GM12878 (cell line): ENCODE measurements at regions not wholly inside any gene's neighbourhood (a gene's known extent, or its start where the extent isn't known, plus 50 kb on each side); places are given as distances from the start of the nearest gene placed in this dataset.

Experiments
- CBFB ChIP-seq: IDR thresholded peaks from 2 replicates; pipeline ENCODE4 v1.6.1; 2016; ENCODE audit warnings: antibody characterized with exemption, low read depth
- TF ChIP-seq, protein P1 (sequence below), 3 experiments: IDR thresholded peaks in 2 of 3; conservative IDR thresholded peaks in 1 of 3; 2 replicates each; pipeline ENCODE4 v1.5.1; 2011; ENCODE audit warnings: low read depth in 3 of 3, low read length in 3 of 3, mild to moderate bottlenecking in 3 of 3, control low read depth in 2 of 3, moderate library complexity in 2 of 3, inconsistent platforms in 1 of 3, mixed read lengths in 1 of 3; ENCODE audit not compliant: control insufficient read depth in 2 of 3, insufficient read depth in 1 of 3; ENCODE audit errors: extremely low read depth in 1 of 3

DNA sequence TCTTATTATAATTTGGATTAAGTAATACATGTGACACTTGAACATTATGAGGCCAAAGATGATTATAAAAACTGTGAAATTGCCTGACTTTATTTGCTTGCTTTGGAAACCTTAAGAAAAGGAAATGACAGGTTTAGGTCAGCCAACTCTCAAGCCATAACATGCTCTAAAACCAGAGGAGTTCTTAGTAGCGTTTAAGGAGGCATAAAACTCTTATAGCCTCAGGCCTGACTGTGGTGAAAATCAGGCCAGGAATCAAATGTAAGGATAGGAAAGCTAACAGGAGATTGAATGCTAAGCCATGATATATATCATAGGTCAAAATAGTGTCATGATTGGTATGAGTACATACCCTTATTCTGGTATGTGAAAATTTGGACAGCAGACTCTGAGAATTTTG is 1142.4 kb upstream of the MIR17HG start:
- no peak for TF ChIP-seq CBFB
- TF ChIP-seq, protein P1, sequence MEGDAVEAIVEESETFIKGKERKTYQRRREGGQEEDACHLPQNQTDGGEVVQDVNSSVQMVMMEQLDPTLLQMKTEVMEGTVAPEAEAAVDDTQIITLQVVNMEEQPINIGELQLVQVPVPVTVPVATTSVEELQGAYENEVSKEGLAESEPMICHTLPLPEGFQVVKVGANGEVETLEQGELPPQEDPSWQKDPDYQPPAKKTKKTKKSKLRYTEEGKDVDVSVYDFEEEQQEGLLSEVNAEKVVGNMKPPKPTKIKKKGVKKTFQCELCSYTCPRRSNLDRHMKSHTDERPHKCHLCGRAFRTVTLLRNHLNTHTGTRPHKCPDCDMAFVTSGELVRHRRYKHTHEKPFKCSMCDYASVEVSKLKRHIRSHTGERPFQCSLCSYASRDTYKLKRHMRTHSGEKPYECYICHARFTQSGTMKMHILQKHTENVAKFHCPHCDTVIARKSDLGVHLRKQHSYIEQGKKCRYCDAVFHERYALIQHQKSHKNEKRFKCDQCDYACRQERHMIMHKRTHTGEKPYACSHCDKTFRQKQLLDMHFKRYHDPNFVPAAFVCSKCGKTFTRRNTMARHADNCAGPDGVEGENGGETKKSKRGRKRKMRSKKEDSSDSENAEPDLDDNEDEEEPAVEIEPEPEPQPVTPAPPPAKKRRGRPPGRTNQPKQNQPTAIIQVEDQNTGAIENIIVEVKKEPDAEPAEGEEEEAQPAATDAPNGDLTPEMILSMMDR (IDR thresholded peaks at IDR 0.05 in 2 of 3, conservative IDR thresholded peaks at IDR 0.05 in 1 of 3; ENCODE audit: control insufficient read depth in 2 of 3, extremely low read depth in 1 of 3, insufficient read depth in 1 of 3, low read depth in 3 of 3, low read length in 3 of 3) = no peak
